ENCODE measurements at regions not wholly inside any gene's neighbourhood (a gene's known extent, or its start where the extent isn't known, plus 50 kb on each side); places are given as distances from the start of the nearest gene placed in this dataset.

- Histone ChIP-seq H3K4me1 (ENCODE audit: insufficient read depth) (no peaks in the 10 kb centered on the region), H3K9ac (no peak overlapping the region), H3K27ac (no peak overlapping the region), H3K9me3 (ENCODE audit: low read depth) (no peaks in the 10 kb centered on the region), H3K4me3 (no peak overlapping the region), H3K36me3 (ENCODE audit: low read depth) (no peaks in the 10 kb centered on the region), H3F3A (ENCODE audit: insufficient read depth) (no peaks in the 10 kb centered on the region), H3K9me2 (ENCODE audit: insufficient read depth) (no peaks in the 10 kb centered on the region), H2AFZ (no peak overlapping the region), H3K27me3 (replicated peaks; ENCODE audit: insufficient read depth) (no peaks in the 10 kb centered on the region), H4K20me1 (ENCODE audit: insufficient read depth) (no peaks in the 10 kb centered on the region), H3K79me2 (ENCODE audit: insufficient read depth) (no peaks in the 10 kb centered on the region), H3K4me2 (ENCODE audit: unreplicated experiment) (no peak overlapping the region)
- no peak for TF ChIP-seq EZH2phosphoT487 (IDR thresholded peaks at IDR 0.05; ENCODE audit: insufficient read depth, low read depth)
- TF ChIP-seq EZH2 (IDR thresholded peaks at IDR 0.05; ENCODE audit: insufficient read depth, poor library complexity, severe bottlenecking), result no peak
- WGBS, 2 experiments (ENCODE audit: low coverage in 1 of 2, low lambda C conversion rate in 2 of 2, missing lambda C conversion rate in 2 of 2), result 52 to 53% methylated on average over 4 of the region's 4 CpGs
- in situ Hi-C loops (cut with MboI), result no loop called here
- DNase-seq, result no peak
Observed at GRCh38 chr1:76705560-76705959, 161.7 kb upstream of the ST6GALNAC5 start.

DNA sequence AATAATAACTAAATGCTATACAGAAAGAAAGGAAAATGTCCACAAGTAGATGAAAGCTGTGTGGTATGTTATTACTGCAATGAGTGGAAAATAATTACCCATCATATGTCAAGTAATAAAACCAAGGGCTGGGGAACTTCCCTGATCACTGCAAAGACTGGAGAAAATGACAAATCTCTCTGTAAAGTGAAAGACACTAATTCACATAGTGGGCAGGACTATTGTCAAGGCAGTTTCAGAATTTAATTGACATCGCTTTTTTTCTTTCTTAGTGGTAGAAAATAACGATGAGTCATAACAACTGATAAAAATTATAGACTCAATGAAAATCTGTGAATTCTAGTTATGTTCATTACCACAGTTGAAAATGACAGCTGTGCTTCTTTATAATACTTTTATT lies 153.7 kb upstream of the ST6GALNAC5 start:
- Histone ChIP-seq H3K9me3 (ENCODE audit: low read depth) (no peaks in the 10 kb centered on the region), H3K9ac (no peak overlapping the region), H3K4me1 (ENCODE audit: insufficient read depth) (no peaks in the 10 kb centered on the region), H2AFZ (no peak overlapping the region), H4K20me1 (ENCODE audit: insufficient read depth) (no peaks in the 10 kb centered on the region), H3K27me3 (replicated peaks; ENCODE audit: insufficient read depth) (no peaks in the 10 kb centered on the region), H3K4me2 (ENCODE audit: unreplicated experiment) (no peak overlapping the region), H3K36me3 (ENCODE audit: low read depth) (no peaks in the 10 kb centered on the region), H3K27ac (no peak overlapping the region), H3K79me2 (ENCODE audit: insufficient read depth) (no peaks in the 10 kb centered on the region), H3K9me2 (ENCODE audit: insufficient read depth) (peaks cover 3% of the 10 kb centered on the region; the same call in 1 of the 2 replicates), H3K4me3 (no peak overlapping the region), H3F3A (ENCODE audit: insufficient read depth) (no peaks in the 10 kb centered on the region)
- TF ChIP-seq EZH2phosphoT487 (IDR thresholded peaks at IDR 0.05; ENCODE audit: insufficient read depth, low read depth), result no peak
- no peak for DNase-seq
- in situ Hi-C loops (cut with MboI), result no loop called here
- 58 to 64% methylated on average over 2 of the region's 2 CpGs for WGBS, 2 experiments (ENCODE audit: low coverage in 1 of 2, low lambda C conversion rate in 2 of 2, missing lambda C conversion rate in 2 of 2)

DNA sequence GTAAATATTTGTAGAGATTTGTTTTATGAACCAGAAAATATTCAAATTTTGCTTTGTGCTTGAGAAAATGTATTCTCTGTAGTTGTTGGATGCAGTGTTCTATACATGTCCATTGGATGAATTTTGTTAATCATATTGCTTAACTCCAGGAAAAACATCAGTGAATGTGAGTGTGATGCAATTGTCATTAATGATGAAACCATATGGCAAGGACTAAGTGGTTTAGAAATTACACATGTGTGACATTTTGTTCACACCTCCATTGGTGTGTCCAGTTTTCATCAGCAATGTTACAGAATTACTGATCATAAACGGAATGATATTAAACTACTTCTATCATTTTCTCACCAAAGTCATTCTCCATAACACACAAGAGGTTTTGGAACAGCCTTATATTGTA lies 151.8 kb upstream of the ST6GALNAC5 start:
- no peak overlapping the region for H3K27ac ChIP-seq
- H3K9me2 ChIP-seq (ENCODE audit: insufficient read depth), result peaks cover 3% of the 10 kb centered on the region; the same call in 1 of the 2 replicates
- in situ Hi-C loops (cut with MboI), result no loop called here
- no peaks in the 10 kb centered on the region for H3F3A ChIP-seq (ENCODE audit: insufficient read depth)
- no peak overlapping the region for H3K4me2 ChIP-seq (ENCODE audit: unreplicated experiment)
- no peaks in the 10 kb centered on the region for H3K27me3 ChIP-seq (replicated peaks; ENCODE audit: insufficient read depth)
- 41 to 54% methylated on average over 1 of the region's 1 CpG for WGBS, 2 experiments (ENCODE audit: low coverage in 1 of 2, low lambda C conversion rate in 2 of 2, missing lambda C conversion rate in 2 of 2)
- TF ChIP-seq EZH2 (IDR thresholded peaks at IDR 0.05; ENCODE audit: insufficient read depth, poor library complexity, severe bottlenecking) (no peak), EZH2phosphoT487 (IDR thresholded peaks at IDR 0.05; ENCODE audit: insufficient read depth, low read depth) (no peak)
- no peaks in the 10 kb centered on the region for H3K4me1 ChIP-seq (ENCODE audit: insufficient read depth)
- H4K20me1 ChIP-seq (ENCODE audit: insufficient read depth), result no peaks in the 10 kb centered on the region
- H3K36me3 ChIP-seq (ENCODE audit: low read depth), result no peaks in the 10 kb centered on the region
- no peaks in the 10 kb centered on the region for H3K79me2 ChIP-seq (ENCODE audit: insufficient read depth)
- no peak overlapping the region for H3K9ac ChIP-seq
- DNase-seq, result no peak
- no peak overlapping the region for H2AFZ ChIP-seq
- no peaks in the 10 kb centered on the region for H3K9me3 ChIP-seq (ENCODE audit: low read depth)
- no peak overlapping the region for H3K4me3 ChIP-seq

- Histone ChIP-seq H3K36me3 (ENCODE audit: low read depth) (no peaks in the 10 kb centered on the region), H3K4me3 (no peak overlapping the region), H3K79me2 (ENCODE audit: insufficient read depth) (no peaks in the 10 kb centered on the region), H3K27me3 (replicated peaks; ENCODE audit: insufficient read depth) (no peaks in the 10 kb centered on the region), H3K27ac (no peak overlapping the region), H3F3A (ENCODE audit: insufficient read depth) (no peaks in the 10 kb centered on the region), H4K20me1 (ENCODE audit: insufficient read depth) (no peaks in the 10 kb centered on the region), H3K9me3 (ENCODE audit: low read depth) (no peaks in the 10 kb centered on the region), H3K4me2 (ENCODE audit: unreplicated experiment) (no peak overlapping the region), H3K4me1 (ENCODE audit: insufficient read depth) (no peaks in the 10 kb centered on the region), H2AFZ (no peak overlapping the region), H3K9me2 (ENCODE audit: insufficient read depth) (no peaks in the 10 kb centered on the region), H3K9ac (no peak overlapping the region)
- no peak for DNase-seq
- in situ Hi-C loops (cut with MboI), result no loop called here
- TF ChIP-seq EZH2phosphoT487 (IDR thresholded peaks at IDR 0.05; ENCODE audit: insufficient read depth, low read depth) (no peak), EZH2 (IDR thresholded peaks at IDR 0.05; ENCODE audit: insufficient read depth, poor library complexity, severe bottlenecking) (no peak)
Observed at GRCh38 chr1:76723949-76724348, 143.3 kb upstream of the ST6GALNAC5 start.

DNA sequence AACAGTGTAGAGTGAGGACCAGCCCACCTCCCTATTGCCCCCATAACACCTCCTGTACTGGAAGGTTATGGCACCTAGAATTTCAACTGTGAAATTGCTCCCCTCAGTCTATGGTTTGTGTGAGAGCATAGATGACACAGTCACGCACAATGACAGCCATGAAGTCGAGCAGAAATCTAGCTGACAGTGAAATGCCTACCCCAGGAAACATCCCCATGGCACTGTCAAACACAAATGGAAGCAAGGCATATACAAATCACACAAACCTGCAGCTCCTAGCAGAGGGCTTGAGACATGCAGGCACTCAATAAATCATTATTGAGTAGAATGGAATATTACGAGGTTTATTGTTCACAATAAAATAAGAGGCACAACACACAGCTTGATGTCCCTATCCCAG lies 142.5 kb upstream of the ST6GALNAC5 start:
- Histone ChIP-seq H3K27me3 (replicated peaks; ENCODE audit: insufficient read depth) (no peaks in the 10 kb centered on the region), H4K20me1 (ENCODE audit: insufficient read depth) (no peaks in the 10 kb centered on the region), H3K4me2 (ENCODE audit: unreplicated experiment) (no peak overlapping the region), H3K9ac (no peak overlapping the region), H3F3A (ENCODE audit: insufficient read depth) (no peaks in the 10 kb centered on the region), H3K36me3 (ENCODE audit: low read depth) (no peaks in the 10 kb centered on the region), H3K4me1 (ENCODE audit: insufficient read depth) (no peaks in the 10 kb centered on the region), H3K9me2 (ENCODE audit: insufficient read depth) (no peaks in the 10 kb centered on the region), H3K79me2 (ENCODE audit: insufficient read depth) (no peaks in the 10 kb centered on the region), H3K9me3 (ENCODE audit: low read depth) (no peaks in the 10 kb centered on the region), H3K4me3 (no peak overlapping the region), H3K27ac (no peak overlapping the region), H2AFZ (no peak overlapping the region)
- in situ Hi-C loops (cut with MboI), result no loop called here
- DNase-seq, result no peak
- TF ChIP-seq EZH2phosphoT487 (IDR thresholded peaks at IDR 0.05; ENCODE audit: insufficient read depth, low read depth), result no peak
- no peak for TF ChIP-seq EZH2 (IDR thresholded peaks at IDR 0.05; ENCODE audit: insufficient read depth, poor library complexity, severe bottlenecking)
- WGBS, 2 experiments (ENCODE audit: low coverage in 1 of 2, low lambda C conversion rate in 2 of 2, missing lambda C conversion rate in 2 of 2), result 82 to 84% methylated on average over 3 of the region's 3 CpGs
